Peyer's patch (tissue), 4 donors: ENCODE measurements at regions not wholly inside any gene's neighbourhood (a gene's known extent, or its start where the extent isn't known, plus 50 kb on each side); places are given as distances from the start of the nearest gene placed in this dataset.

ENCODE experiments used
- DNase-seq, 3 donors: peaks; one replicate each; pipeline ENCODE4 v3.0.0-alpha.2; 2017 to 2019
- H3K27ac ChIP-seq, 4 donors: fragments of 200-600 bp; sonication (generic); one replicate each; pipeline ENCODE4 v1.5.1; 2016 to 2019
- H3K27me3 ChIP-seq, 2 donors: fragments of 200-600 bp; sonication (generic); one replicate each; pipeline ENCODE4 v1.5.1; 2019
- H3K36me3 ChIP-seq, 3 donors: fragments of 200-600 bp; sonication (generic); one replicate each; pipeline ENCODE4 v1.5.1; 2016 to 2019
- H3K4me1 ChIP-seq, 4 donors: fragments of 200-600 bp; sonication (generic); one replicate each; pipeline ENCODE4 v1.5.1; 2016 to 2019
- H3K4me3 ChIP-seq, 4 donors: fragments of 200-600 bp; sonication (generic); 1 replicate in 3 of 4; 2 replicates in 1 of 4; pipeline ENCODE4 v1.5.1; 2016 to 2019; ENCODE audit warnings: mild to moderate bottlenecking in 1 of 4
- H3K9me3 ChIP-seq, 4 donors: fragments of 200-600 bp; sonication (generic); one replicate each; pipeline ENCODE4 v1.5.1; 2016 to 2019; ENCODE audit warnings: mild to moderate bottlenecking in 1 of 4
- POLR2A ChIP-seq, 2 donors: fragments of 450-650 bp; IDR thresholded peaks; one replicate each; pipeline ENCODE4 v1.5.1; 2017; ENCODE audit warnings: antibody characterized with exemption in 2 of 2, mild to moderate bottlenecking in 2 of 2, moderate library complexity in 2 of 2
- TF ChIP-seq, protein P1 (sequence below), 6 experiments: fragments of 450-650 bp in 4 of 6; fragments of 200-600 bp in 2 of 6; sonication (generic) in 1 of 6; IDR thresholded peaks; one replicate each; pipeline ENCODE4 v1.5.1; 2017 to 2019; ENCODE audit warnings: antibody characterized with exemption in 6 of 6, mild to moderate bottlenecking in 3 of 6, moderate library complexity in 1 of 6

- TF ChIP-seq, protein P1, sequence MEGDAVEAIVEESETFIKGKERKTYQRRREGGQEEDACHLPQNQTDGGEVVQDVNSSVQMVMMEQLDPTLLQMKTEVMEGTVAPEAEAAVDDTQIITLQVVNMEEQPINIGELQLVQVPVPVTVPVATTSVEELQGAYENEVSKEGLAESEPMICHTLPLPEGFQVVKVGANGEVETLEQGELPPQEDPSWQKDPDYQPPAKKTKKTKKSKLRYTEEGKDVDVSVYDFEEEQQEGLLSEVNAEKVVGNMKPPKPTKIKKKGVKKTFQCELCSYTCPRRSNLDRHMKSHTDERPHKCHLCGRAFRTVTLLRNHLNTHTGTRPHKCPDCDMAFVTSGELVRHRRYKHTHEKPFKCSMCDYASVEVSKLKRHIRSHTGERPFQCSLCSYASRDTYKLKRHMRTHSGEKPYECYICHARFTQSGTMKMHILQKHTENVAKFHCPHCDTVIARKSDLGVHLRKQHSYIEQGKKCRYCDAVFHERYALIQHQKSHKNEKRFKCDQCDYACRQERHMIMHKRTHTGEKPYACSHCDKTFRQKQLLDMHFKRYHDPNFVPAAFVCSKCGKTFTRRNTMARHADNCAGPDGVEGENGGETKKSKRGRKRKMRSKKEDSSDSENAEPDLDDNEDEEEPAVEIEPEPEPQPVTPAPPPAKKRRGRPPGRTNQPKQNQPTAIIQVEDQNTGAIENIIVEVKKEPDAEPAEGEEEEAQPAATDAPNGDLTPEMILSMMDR (IDR thresholded peaks at IDR 0.05), result no peak
- TF ChIP-seq POLR2A (IDR thresholded peaks at IDR 0.05), result no peak
- H3K36me3 ChIP-seq, result no peaks in the 10 kb centered on the region
- H3K4me3 ChIP-seq, result no peak overlapping the region
- no peak overlapping the region for H3K27ac ChIP-seq
- H3K27me3 ChIP-seq, result no peaks in the 10 kb centered on the region
- no peak for DNase-seq
- no peaks in the 10 kb centered on the region for H3K9me3 ChIP-seq
- no peaks in the 10 kb centered on the region for H3K4me1 ChIP-seq
Measured at GRCh38 chr15:79592126-79592525, 160.0 kb downstream of the MINAR1 start.

DNA sequence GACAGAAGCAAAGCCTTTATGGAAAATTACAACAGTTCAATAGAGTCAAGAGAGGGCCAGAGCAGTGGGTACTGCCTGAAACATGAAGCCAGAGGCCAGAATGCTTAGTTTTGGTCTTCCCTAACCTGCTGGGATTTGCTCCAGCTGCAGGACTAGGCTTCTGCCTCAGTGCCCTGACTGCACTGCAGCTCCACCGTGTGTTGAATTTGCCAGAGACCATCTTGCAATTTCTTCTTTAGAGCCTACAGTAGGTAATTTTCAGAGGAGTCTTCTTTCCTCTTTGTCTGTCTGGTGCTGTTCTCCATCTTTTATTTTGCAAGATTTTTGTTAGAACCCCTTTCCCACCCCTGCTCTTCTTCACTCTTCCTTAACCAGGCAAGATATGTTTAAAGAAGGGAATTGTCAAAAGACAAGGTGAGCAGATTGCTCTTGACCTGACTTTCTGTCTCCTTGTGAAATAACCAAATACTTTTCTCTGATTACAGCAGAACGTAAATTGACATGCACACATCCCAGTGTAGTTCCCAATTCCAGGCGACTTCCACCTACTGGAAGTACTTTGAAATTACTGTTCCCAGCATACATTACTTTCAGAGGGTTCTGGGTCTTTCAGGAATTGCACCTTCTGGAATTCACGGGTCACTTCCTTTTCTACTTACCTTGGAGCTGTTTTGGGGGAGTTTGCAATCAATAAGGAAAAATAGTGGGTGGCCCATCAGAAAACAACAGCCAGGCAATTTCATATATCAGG lies 161.2 kb downstream of the MINAR1 start:
- TF ChIP-seq, protein P1 (IDR thresholded peaks at IDR 0.05), result no peak
- no peak for TF ChIP-seq POLR2A (IDR thresholded peaks at IDR 0.05)
- Histone ChIP-seq H3K27me3 (no peaks in the 10 kb centered on the region), H3K4me1 (no peaks in the 10 kb centered on the region), H3K9me3 (no peaks in the 10 kb centered on the region), H3K36me3 (no peaks in the 10 kb centered on the region), H3K4me3 (no peak overlapping the region), H3K27ac (no peak overlapping the region)
- no peak for DNase-seq

DNA sequence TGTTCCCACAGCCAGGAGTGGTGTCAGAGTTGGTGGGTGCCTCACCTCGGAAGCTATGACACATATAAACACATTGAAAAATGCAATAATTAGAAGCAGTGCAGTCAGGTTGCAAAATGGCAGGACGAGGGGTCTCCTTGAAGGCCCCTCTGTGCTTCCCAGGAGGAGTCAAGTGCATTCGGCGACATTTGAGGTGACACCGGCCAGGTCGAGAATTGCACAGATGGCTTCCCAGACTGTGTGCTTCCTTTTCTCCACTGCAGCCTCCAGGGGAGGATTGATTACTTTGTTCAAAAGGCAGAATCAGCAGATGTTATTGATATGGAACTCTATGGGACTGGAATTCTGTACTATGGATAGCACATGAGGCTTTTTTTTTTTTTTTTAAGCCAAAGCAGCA lies 163.2 kb downstream of the MINAR1 start:
- DNase-seq, result no peak
- Histone ChIP-seq H3K9me3 (no peaks in the 10 kb centered on the region), H3K36me3 (no peaks in the 10 kb centered on the region), H3K27me3 (no peaks in the 10 kb centered on the region), H3K4me1 (no peaks in the 10 kb centered on the region), H3K27ac (no peak overlapping the region), H3K4me3 (no peak overlapping the region)
- TF ChIP-seq, protein P1 (IDR thresholded peaks at IDR 0.05), result no peak
- TF ChIP-seq POLR2A (IDR thresholded peaks at IDR 0.05), result no peak

GRCh38 chr15:79595995-79596622 lies 164.0 kb downstream of the MINAR1 start:
- no peaks in the 10 kb centered on the region for H3K27me3 ChIP-seq
- TF ChIP-seq, protein P1 (IDR thresholded peaks at IDR 0.05), result peak in 4 of 6 experiments; percentile 39 to 77 (median 62)
- no peak for TF ChIP-seq POLR2A (IDR thresholded peaks at IDR 0.05)
- no peaks in the 10 kb centered on the region for H3K9me3 ChIP-seq
- no peak overlapping the region for H3K4me3 ChIP-seq
- H3K27ac ChIP-seq, result no peak overlapping the region
- peak in 1 of 3 donors; percentile 47 for DNase-seq
- H3K4me1 ChIP-seq, result no peaks in the 10 kb centered on the region
- no peaks in the 10 kb centered on the region for H3K36me3 ChIP-seq

- Histone ChIP-seq H3K4me3 (no peak overlapping the region), H3K27ac (no peak overlapping the region), H3K36me3 (no peaks in the 10 kb centered on the region), H3K4me1 (no peaks in the 10 kb centered on the region), H3K9me3 (no peaks in the 10 kb centered on the region), H3K27me3 (no peaks in the 10 kb centered on the region)
- DNase-seq, result no peak
- TF ChIP-seq, protein P1 (IDR thresholded peaks at IDR 0.05), result no peak
- TF ChIP-seq POLR2A (IDR thresholded peaks at IDR 0.05), result no peak
Measured at GRCh38 chr15:79598639-79599038, 166.5 kb downstream of the MINAR1 start.
